IPS-15b (cell line): ENCODE measurements at regions not wholly inside any gene's neighbourhood (a gene's known extent, or its start where the extent isn't known, plus 50 kb on each side); places are given as distances from the start of the nearest gene placed in this dataset.

ENCODE experiments used
- H3K27me3 ChIP-seq: one replicate; pipeline ENCODE4 v1.6.1; 2013; ENCODE audit warnings: low read length; ENCODE audit not compliant: control insufficient read depth, insufficient read depth
- H3K36me3 ChIP-seq: one replicate; pipeline ENCODE4 v1.6.1; 2013; ENCODE audit warnings: low read length; ENCODE audit not compliant: control insufficient read depth, insufficient read depth
- H3K4me1 ChIP-seq: one replicate; pipeline ENCODE4 v1.6.1; 2013; ENCODE audit warnings: mild to moderate bottlenecking, low read length; ENCODE audit not compliant: control insufficient read depth, insufficient read depth
- H3K4me3 ChIP-seq: one replicate; pipeline ENCODE4 v1.5.1; 2013; ENCODE audit warnings: low read depth, low read length
- H3K9ac ChIP-seq: one replicate; pipeline ENCODE4 v1.6.1; 2013; ENCODE audit warnings: low read depth, mild to moderate bottlenecking, low read length
- H3K9me3 ChIP-seq: one replicate; pipeline ENCODE4 v1.6.1; 2013; ENCODE audit warnings: mild to moderate bottlenecking, low read length; ENCODE audit not compliant: control insufficient read depth, insufficient read depth

DNA sequence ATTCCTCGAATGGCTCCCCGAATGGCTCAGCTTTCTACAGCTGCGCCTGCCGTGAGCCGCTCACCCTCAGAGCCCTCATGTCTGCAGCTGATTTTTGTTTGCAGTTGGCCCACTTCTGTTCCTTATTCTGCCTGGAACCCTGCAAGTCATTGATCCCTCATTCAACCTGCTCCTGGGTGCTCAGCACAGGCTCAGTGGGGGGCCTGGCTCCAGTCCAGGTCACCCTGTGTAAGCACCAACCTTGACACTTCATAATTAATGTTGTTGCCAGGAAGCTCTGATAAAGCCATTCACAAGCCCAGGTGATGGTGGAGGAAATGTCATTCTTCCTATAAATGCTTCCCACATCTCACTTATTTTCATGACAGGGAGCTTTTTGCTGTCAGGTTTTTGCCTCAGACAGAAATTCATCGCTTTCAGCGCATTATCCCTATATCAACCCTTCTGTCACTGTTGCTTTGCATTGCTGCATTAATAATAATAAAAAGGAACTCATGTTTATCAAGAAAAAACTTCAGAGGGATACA lies 85.7 kb downstream of the F11 start:
- no peaks in the 10 kb centered on the region for H3K4me1 ChIP-seq
- H3K27me3 ChIP-seq, result peaks cover 29% of the 10 kb centered on the region
- no peaks in the 10 kb centered on the region for H3K9me3 ChIP-seq
- H3K4me3 ChIP-seq, result no peak overlapping the region
- H3K36me3 ChIP-seq, result no peaks in the 10 kb centered on the region
- no peak overlapping the region for H3K9ac ChIP-seq

DNA sequence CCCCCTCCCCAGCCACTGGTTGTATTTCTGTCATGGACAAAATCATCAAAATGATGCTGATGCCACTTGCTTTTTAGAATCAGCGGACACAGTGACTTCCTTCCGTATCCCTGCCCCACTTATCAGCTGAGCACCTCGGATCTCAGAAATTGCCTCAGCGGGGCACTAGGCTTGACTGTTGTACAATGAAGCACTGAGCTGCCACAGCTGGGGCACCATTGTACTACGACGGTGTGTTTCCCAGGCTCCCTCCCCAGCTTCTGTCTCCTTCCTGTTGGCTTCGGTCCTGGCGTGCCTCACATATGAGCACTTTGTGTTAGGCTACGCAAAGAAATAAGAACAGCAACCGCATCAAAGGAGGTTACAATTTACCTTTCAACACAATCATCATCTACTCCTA lies 82.4 kb downstream of the F11 start:
- H3K9ac ChIP-seq, result no peak overlapping the region
- H3K9me3 ChIP-seq, result no peaks in the 10 kb centered on the region
- H3K27me3 ChIP-seq, result peaks cover 59% of the 10 kb centered on the region
- no peaks in the 10 kb centered on the region for H3K36me3 ChIP-seq
- H3K4me1 ChIP-seq, result peaks cover 2% of the 10 kb centered on the region
- H3K4me3 ChIP-seq, result no peak overlapping the region

DNA sequence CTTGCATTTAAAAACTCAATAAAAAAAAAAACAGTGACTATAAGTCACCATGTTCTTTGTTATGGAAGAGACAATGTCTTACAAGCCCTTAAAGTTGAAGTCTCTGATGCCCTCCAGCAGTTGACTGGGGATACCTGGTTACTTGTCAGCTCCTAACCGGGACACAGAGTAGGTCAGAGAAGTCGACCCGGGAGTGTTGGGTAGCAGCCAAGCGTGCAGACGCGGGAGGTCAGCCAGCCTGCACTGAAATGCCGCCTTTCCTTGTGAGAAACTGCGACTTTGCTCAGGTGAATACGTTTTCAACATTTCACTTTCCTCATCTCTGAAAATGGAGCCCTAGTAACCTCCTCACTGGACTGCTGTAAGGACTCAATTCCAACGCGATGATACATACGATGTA lies 81.8 kb downstream of the F11 start:
- Histone ChIP-seq H3K9me3 (no peaks in the 10 kb centered on the region), H3K4me3 (no peak overlapping the region), H3K9ac (no peak overlapping the region), H3K27me3 (peaks cover 64% of the 10 kb centered on the region), H3K4me1 (peaks cover 2% of the 10 kb centered on the region), H3K36me3 (no peaks in the 10 kb centered on the region)

DNA sequence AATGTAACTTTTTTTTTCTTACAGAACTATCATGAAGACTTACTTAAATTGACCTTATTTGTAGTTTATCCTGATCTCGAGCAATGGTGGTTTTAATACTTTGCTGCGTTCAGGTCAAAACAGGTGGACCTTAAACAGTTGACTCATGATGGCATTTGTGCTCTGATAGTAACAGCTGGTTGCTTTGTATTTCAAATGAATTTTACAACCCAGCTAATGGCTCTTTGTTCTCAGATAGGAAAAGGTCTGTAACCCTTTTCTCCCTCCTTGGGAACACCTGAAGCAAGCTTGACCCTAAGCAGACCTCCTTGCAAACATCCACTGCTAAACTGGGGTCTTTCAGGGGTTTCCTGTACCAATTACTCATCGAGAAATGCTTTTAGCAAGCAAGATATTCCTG lies 79.2 kb downstream of the F11 start:
- peaks cover 84% of the 10 kb centered on the region for H3K27me3 ChIP-seq

DNA sequence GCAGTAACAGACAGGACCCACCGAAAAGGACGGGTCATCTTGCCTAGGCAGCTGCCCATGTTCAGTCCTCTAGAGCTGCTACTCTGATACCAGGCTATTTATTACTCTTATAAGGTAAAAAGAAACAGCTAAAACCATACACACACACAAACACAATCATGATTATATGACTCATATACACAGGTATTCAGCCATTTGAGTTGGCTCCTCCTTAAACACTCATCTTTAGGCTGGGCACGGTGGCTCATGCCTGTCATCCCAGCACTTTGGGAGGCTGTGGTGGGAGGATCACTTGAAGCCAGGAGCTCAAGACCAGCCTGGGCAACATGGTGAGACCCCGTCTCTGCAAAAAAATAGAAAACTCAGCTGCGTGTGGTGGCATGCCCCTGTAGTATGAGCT lies 76.6 kb downstream of the F11 start:
- no peak overlapping the region for H3K4me3 ChIP-seq
- H3K9ac ChIP-seq, result no peak overlapping the region
- H3K36me3 ChIP-seq, result no peaks in the 10 kb centered on the region
- H3K4me1 ChIP-seq, result peaks cover 2% of the 10 kb centered on the region
- no peaks in the 10 kb centered on the region for H3K9me3 ChIP-seq
- H3K27me3 ChIP-seq, result peaks cover 67% of the 10 kb centered on the region

More for the DNA sequence above, 79.2 kb downstream of the F11 start:
- H3K9me3 ChIP-seq, result no peaks in the 10 kb centered on the region
- H3K4me3 ChIP-seq, result no peak overlapping the region
- no peak overlapping the region for H3K9ac ChIP-seq
- no peaks in the 10 kb centered on the region for H3K36me3 ChIP-seq
- H3K4me1 ChIP-seq, result peaks cover 2% of the 10 kb centered on the region

DNA sequence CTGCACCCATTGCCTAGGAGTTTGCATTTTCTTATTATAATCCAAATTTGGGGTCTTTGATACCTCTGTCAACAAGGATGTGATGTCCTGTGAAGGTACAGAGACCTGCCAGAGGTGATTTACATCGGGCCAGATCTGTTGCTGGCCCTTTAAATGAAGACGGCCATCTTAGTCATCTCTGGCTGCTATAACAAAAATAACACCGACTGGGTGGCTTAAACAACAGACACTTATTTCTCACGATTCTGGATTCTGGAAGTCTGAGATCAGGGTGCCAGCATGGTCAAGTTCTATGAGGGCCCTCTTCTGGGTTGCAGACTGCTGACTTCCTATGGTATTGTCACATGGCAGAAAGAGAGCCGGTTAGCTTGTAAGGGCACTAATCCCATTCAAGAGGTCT lies 75.7 kb downstream of the F11 start:
- no peak overlapping the region for H3K9ac ChIP-seq
- peaks cover 2% of the 10 kb centered on the region for H3K4me1 ChIP-seq
- peaks cover 58% of the 10 kb centered on the region for H3K27me3 ChIP-seq

More for the DNA sequence above, 75.7 kb downstream of the F11 start:
- Histone ChIP-seq H3K4me3 (no peak overlapping the region), H3K36me3 (no peaks in the 10 kb centered on the region), H3K9me3 (no peaks in the 10 kb centered on the region)
